Peyer's patch (tissue), 4 donors: ENCODE measurements at regions not wholly inside any gene's neighbourhood (a gene's known extent, or its start where the extent isn't known, plus 50 kb on each side); places are given as distances from the start of the nearest gene placed in this dataset.

Experiments used
- POLR2A ChIP-seq, 2 donors: fragments of 450-650 bp; IDR thresholded peaks; one replicate each; pipeline ENCODE4 v1.5.1; 2017; ENCODE audit warnings: antibody characterized with exemption in 2 of 2, mild to moderate bottlenecking in 2 of 2, moderate library complexity in 2 of 2
- TF ChIP-seq, protein P1 (sequence below), 6 experiments: fragments of 450-650 bp in 4 of 6; fragments of 200-600 bp in 2 of 6; sonication (generic) in 1 of 6; IDR thresholded peaks; one replicate each; pipeline ENCODE4 v1.5.1; 2017 to 2019; ENCODE audit warnings: antibody characterized with exemption in 6 of 6, mild to moderate bottlenecking in 3 of 6, moderate library complexity in 1 of 6

DNA sequence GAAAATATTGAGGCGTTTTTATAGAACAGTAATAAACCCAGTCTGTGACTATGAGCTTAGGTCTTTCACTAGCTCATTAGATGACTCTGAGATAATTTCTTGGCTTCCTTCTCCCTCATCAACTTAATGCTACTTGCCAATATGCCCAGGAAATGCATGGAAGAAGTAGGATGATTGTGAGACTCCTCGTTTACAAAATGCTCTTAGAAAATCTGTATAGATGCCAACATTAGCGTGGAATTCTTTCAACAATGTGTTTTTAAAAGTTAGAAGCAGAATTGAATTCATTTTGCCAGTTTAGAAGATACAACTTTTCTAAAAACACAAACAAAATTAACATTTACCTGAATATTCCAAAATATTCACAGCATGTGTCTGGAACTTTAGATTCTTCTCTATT is 424.6 kb downstream of the BTG1 start:
- TF ChIP-seq, protein P1, sequence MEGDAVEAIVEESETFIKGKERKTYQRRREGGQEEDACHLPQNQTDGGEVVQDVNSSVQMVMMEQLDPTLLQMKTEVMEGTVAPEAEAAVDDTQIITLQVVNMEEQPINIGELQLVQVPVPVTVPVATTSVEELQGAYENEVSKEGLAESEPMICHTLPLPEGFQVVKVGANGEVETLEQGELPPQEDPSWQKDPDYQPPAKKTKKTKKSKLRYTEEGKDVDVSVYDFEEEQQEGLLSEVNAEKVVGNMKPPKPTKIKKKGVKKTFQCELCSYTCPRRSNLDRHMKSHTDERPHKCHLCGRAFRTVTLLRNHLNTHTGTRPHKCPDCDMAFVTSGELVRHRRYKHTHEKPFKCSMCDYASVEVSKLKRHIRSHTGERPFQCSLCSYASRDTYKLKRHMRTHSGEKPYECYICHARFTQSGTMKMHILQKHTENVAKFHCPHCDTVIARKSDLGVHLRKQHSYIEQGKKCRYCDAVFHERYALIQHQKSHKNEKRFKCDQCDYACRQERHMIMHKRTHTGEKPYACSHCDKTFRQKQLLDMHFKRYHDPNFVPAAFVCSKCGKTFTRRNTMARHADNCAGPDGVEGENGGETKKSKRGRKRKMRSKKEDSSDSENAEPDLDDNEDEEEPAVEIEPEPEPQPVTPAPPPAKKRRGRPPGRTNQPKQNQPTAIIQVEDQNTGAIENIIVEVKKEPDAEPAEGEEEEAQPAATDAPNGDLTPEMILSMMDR (IDR thresholded peaks at IDR 0.05), result no peak
- no peak for TF ChIP-seq POLR2A (IDR thresholded peaks at IDR 0.05)
